ENCODE measurements at regions not wholly inside any gene's neighbourhood (a gene's known extent, or its start where the extent isn't known, plus 50 kb on each side); places are given as distances from the start of the nearest gene placed in this dataset.

DNA sequence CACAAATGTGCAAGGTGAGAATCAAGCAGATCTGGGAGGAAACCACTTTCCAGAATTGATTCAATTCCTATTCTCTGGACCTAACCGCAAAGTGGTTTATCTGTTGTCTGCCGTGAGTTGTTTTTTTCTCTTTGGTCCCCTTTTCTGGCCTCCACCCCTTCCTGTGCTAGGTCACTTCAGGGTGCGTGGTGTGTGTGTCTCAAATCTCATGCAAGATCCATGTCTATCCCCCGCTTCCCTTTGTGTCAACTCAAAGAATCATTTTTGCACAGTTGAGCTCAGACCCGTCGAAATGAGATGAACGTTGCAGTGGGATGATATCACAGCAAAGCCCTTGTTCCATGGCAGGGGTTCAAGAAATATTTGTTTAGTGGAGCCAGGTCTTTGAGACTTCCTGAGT is 184.5 kb downstream of the GATA3 start:
- Histone ChIP-seq H3K27me3 (ENCODE audit: control insufficient read depth, extremely low read depth, insufficient read depth, low read length) (peaks cover 2% of the 10 kb centered on the region), H3K9ac (ENCODE audit: control insufficient read depth, extremely low read depth, insufficient read depth, low read length) (no peak overlapping the region), H3K4me2 (ENCODE audit: control insufficient read depth, extremely low read depth, insufficient read depth, low read depth, low read length) (no peak overlapping the region), H2AFZ (ENCODE audit: control insufficient read depth, low read length) (no peak overlapping the region), H3K4me1 (ENCODE audit: control insufficient read depth, extremely low read depth, insufficient read depth, low read length) (no peaks in the 10 kb centered on the region), H4K20me1 (ENCODE audit: control insufficient read depth, extremely low read depth, insufficient read depth, low read length) (no peaks in the 10 kb centered on the region), H3K9me1 (ENCODE audit: control insufficient read depth, extremely low read depth, insufficient read depth, low read length) (no peaks in the 10 kb centered on the region), H3K79me2 (ENCODE audit: control insufficient read depth, insufficient read depth, low read length) (no peaks in the 10 kb centered on the region), H3K36me3 (ENCODE audit: control insufficient read depth in 2 of 2, extremely low read depth in 1 of 2, insufficient read depth in 2 of 2, low read length in 2 of 2) (no peaks in the 10 kb centered on the region), H3K27ac (ENCODE audit: control insufficient read depth, insufficient read depth, low read length) (no peak overlapping the region), H3K4me3 (ENCODE audit: control insufficient read depth in 2 of 3, extremely low read depth in 1 of 3, insufficient read depth in 2 of 3, low read depth in 1 of 3, low read length in 3 of 3) (no peak overlapping the region), H3K9me3 (ENCODE audit: control insufficient read depth, low read depth, low read length) (no peaks in the 10 kb centered on the region)
- DNase-seq (ENCODE audit: low read depth, low spot score) = no peak
- no peak for FAIRE-seq
- dilution Hi-C loops (cut with MboI; ENCODE audit: extremely low pct_ligation_motif_present, low sequenced_read_pairs) = no loop called here
- no peak for TF ChIP-seq EZH2 (IDR thresholded peaks at IDR 0.05; ENCODE audit: low read length)

- Histone ChIP-seq H3K79me2 (ENCODE audit: control insufficient read depth, insufficient read depth, low read length) (no peaks in the 10 kb centered on the region), H3K9ac (ENCODE audit: control insufficient read depth, extremely low read depth, insufficient read depth, low read length) (no peak overlapping the region), H3K9me1 (ENCODE audit: control insufficient read depth, extremely low read depth, insufficient read depth, low read length) (no peaks in the 10 kb centered on the region), H3K4me2 (ENCODE audit: control insufficient read depth, extremely low read depth, insufficient read depth, low read depth, low read length) (no peak overlapping the region), H2AFZ (ENCODE audit: control insufficient read depth, low read length) (no peak overlapping the region), H3K36me3 (ENCODE audit: control insufficient read depth in 2 of 2, extremely low read depth in 1 of 2, insufficient read depth in 2 of 2, low read length in 2 of 2) (no peaks in the 10 kb centered on the region), H4K20me1 (ENCODE audit: control insufficient read depth, extremely low read depth, insufficient read depth, low read length) (no peaks in the 10 kb centered on the region), H3K9me3 (ENCODE audit: control insufficient read depth, low read depth, low read length) (no peaks in the 10 kb centered on the region), H3K27me3 (ENCODE audit: control insufficient read depth, extremely low read depth, insufficient read depth, low read length) (peaks cover 2% of the 10 kb centered on the region), H3K4me1 (ENCODE audit: control insufficient read depth, extremely low read depth, insufficient read depth, low read length) (no peaks in the 10 kb centered on the region), H3K27ac (ENCODE audit: control insufficient read depth, insufficient read depth, low read length) (no peak overlapping the region), H3K4me3 (ENCODE audit: control insufficient read depth in 2 of 3, extremely low read depth in 1 of 3, insufficient read depth in 2 of 3, low read depth in 1 of 3, low read length in 3 of 3) (no peak overlapping the region)
- TF ChIP-seq, protein P1, sequence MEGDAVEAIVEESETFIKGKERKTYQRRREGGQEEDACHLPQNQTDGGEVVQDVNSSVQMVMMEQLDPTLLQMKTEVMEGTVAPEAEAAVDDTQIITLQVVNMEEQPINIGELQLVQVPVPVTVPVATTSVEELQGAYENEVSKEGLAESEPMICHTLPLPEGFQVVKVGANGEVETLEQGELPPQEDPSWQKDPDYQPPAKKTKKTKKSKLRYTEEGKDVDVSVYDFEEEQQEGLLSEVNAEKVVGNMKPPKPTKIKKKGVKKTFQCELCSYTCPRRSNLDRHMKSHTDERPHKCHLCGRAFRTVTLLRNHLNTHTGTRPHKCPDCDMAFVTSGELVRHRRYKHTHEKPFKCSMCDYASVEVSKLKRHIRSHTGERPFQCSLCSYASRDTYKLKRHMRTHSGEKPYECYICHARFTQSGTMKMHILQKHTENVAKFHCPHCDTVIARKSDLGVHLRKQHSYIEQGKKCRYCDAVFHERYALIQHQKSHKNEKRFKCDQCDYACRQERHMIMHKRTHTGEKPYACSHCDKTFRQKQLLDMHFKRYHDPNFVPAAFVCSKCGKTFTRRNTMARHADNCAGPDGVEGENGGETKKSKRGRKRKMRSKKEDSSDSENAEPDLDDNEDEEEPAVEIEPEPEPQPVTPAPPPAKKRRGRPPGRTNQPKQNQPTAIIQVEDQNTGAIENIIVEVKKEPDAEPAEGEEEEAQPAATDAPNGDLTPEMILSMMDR (optimal IDR thresholded peaks at IDR 0.05 in 1 of 3, IDR thresholded peaks at IDR 0.05 in 1 of 3, conservative IDR thresholded peaks at IDR 0.05 in 1 of 3; ENCODE audit: extremely low read depth in 1 of 3, insufficient read depth in 2 of 3, low read length in 3 of 3) = no peak
- no peak for TF ChIP-seq EZH2 (IDR thresholded peaks at IDR 0.05; ENCODE audit: low read length)
- FAIRE-seq (no peak), DNase-seq (ENCODE audit: low read depth, low spot score) (no peak)
- dilution Hi-C loops (cut with MboI; ENCODE audit: extremely low pct_ligation_motif_present, low sequenced_read_pairs) = no loop called here
Observed at GRCh38 chr10:8240861-8241260, 186.4 kb downstream of the GATA3 start.

GRCh38 chr10:8242295-8242872 is 187.9 kb downstream of the GATA3 start:
- Histone ChIP-seq H3K9ac (ENCODE audit: control insufficient read depth, extremely low read depth, insufficient read depth, low read length) (no peak overlapping the region), H3K27ac (ENCODE audit: control insufficient read depth, insufficient read depth, low read length) (no peak overlapping the region), H3K4me2 (ENCODE audit: control insufficient read depth, extremely low read depth, insufficient read depth, low read depth, low read length) (no peak overlapping the region), H3K27me3 (ENCODE audit: control insufficient read depth, extremely low read depth, insufficient read depth, low read length) (peaks cover 2% of the 10 kb centered on the region), H3K4me1 (ENCODE audit: control insufficient read depth, extremely low read depth, insufficient read depth, low read length) (no peaks in the 10 kb centered on the region), H3K4me3 (ENCODE audit: control insufficient read depth in 2 of 3, extremely low read depth in 1 of 3, insufficient read depth in 2 of 3, low read depth in 1 of 3, low read length in 3 of 3) (no peak overlapping the region), H3K9me1 (ENCODE audit: control insufficient read depth, extremely low read depth, insufficient read depth, low read length) (no peaks in the 10 kb centered on the region), H3K79me2 (ENCODE audit: control insufficient read depth, insufficient read depth, low read length) (no peaks in the 10 kb centered on the region), H3K36me3 (ENCODE audit: control insufficient read depth in 2 of 2, extremely low read depth in 1 of 2, insufficient read depth in 2 of 2, low read length in 2 of 2) (no peaks in the 10 kb centered on the region), H4K20me1 (ENCODE audit: control insufficient read depth, extremely low read depth, insufficient read depth, low read length) (no peaks in the 10 kb centered on the region), H3K9me3 (ENCODE audit: control insufficient read depth, low read depth, low read length) (no peaks in the 10 kb centered on the region), H2AFZ (ENCODE audit: control insufficient read depth, low read length) (no peak overlapping the region)
- DNase-seq (ENCODE audit: low read depth, low spot score) (no peak), FAIRE-seq (no peak)
- dilution Hi-C loops (cut with MboI; ENCODE audit: extremely low pct_ligation_motif_present, low sequenced_read_pairs) = no loop called here
- TF ChIP-seq EZH2 (IDR thresholded peaks at IDR 0.05; ENCODE audit: low read length) = no peak
- TF ChIP-seq, protein P1 (optimal IDR thresholded peaks at IDR 0.05 in 1 of 3, IDR thresholded peaks at IDR 0.05 in 1 of 3, conservative IDR thresholded peaks at IDR 0.05 in 1 of 3; ENCODE audit: extremely low read depth in 1 of 3, insufficient read depth in 2 of 3, low read length in 3 of 3) = no peak
